OCI-LY7 (cell line): ENCODE measurements at regions not wholly inside any gene's neighbourhood (a gene's known extent, or its start where the extent isn't known, plus 50 kb on each side); places are given as distances from the start of the nearest gene placed in this dataset.

Experiments
- BruUV-seq: library from RNA; stranded (reverse); fragments of 400-500 nt; replicated peaks from 2 replicates; lab custom pipeline; 2021; lab: Mats Ljungman, UMichigan
- CTCF ChIA-PET: fragments of 300-600 bp; sonication (Branson Sonifier 250); formaldehyde crosslinking; loops from one replicate; lab custom pipeline; 2022; ENCODE audit warnings: antibody characterized with exemption; ENCODE audit not compliant: unreplicated experiment; lab: Charles Lee
- POLR2A ChIA-PET: fragments of 300-600 bp; sonication (Branson Sonifier 250); formaldehyde crosslinking; loops from one replicate; lab custom pipeline; 2022; ENCODE audit warnings: antibody characterized with exemption; lab: Charles Lee
- DNase-seq: peaks from one replicate; pipeline ENCODE4 v3.0.0-alpha.2; 2015; ENCODE audit warnings: low spot score
- H2AFZ ChIP-seq: fragments of 200-600 bp; sonication (generic), shearing (Covaris generic); 2 replicates; pipeline ENCODE4 v1.6.1; 2014; ENCODE audit warnings: mild to moderate bottlenecking, antibody characterized with exemption, low read length, moderate library complexity
- H3K27ac ChIP-seq: fragments of 200-600 bp; sonication (generic); 2 replicates; pipeline ENCODE4 v1.5.1; 2014; ENCODE audit warnings: mixed run types, low read depth, mild to moderate bottlenecking, moderate library complexity, low read length, inconsistent platforms; ENCODE audit not compliant: poor library complexity, severe bottlenecking
- H3K36me3 ChIP-seq: fragments of 200-600 bp; sonication (generic); 2 replicates; pipeline ENCODE4 v1.6.1; 2014; ENCODE audit warnings: mild to moderate bottlenecking, antibody characterized with exemption, low read length, moderate library complexity, mixed read lengths; ENCODE audit not compliant: insufficient read depth
- H3K4me1 ChIP-seq: fragments of 200-600 bp; sonication (generic); 2 replicates; pipeline ENCODE4 v1.5.1; 2014; ENCODE audit warnings: mild to moderate bottlenecking, low read length; ENCODE audit not compliant: insufficient read depth, poor library complexity, severe bottlenecking
- H3K4me2 ChIP-seq: fragments of 200-600 bp; sonication (generic); 2 replicates; pipeline ENCODE4 v1.6.1; 2014; ENCODE audit warnings: mild to moderate bottlenecking, low read length
- H3K4me3 ChIP-seq: fragments of 200-600 bp; sonication (generic); 2 replicates; pipeline ENCODE4 v1.5.1; 2014; ENCODE audit warnings: mild to moderate bottlenecking, low read depth, low read length; ENCODE audit not compliant: poor library complexity, severe bottlenecking
- H3K79me2 ChIP-seq: fragments of 200-600 bp; sonication (generic); 2 replicates; pipeline ENCODE4 v1.6.1; 2016; ENCODE audit warnings: low read depth, mild to moderate bottlenecking, low read length, moderate library complexity, mixed read lengths; ENCODE audit not compliant: insufficient read depth
- H3K9me2 ChIP-seq: fragments of 200-600 bp; sonication (generic); 2 replicates; pipeline ENCODE4 v1.6.1; 2016; ENCODE audit warnings: mild to moderate bottlenecking, low read length, mixed read lengths; ENCODE audit not compliant: insufficient read depth
- H3K9me3 ChIP-seq: fragments of 200-600 bp; sonication (generic); 2 replicates; pipeline ENCODE4 v1.6.1; 2014; ENCODE audit warnings: mild to moderate bottlenecking, mixed run types, low read length, mixed read lengths
- H4K20me1 ChIP-seq: fragments of 200-600 bp; sonication (generic); 2 replicates; pipeline ENCODE4 v1.6.1; 2014; ENCODE audit warnings: mild to moderate bottlenecking, antibody characterized with exemption, low read length, moderate library complexity, mixed read lengths; ENCODE audit not compliant: insufficient read depth
- CTCF ChIP-seq: fragments of 200-600 bp; sonication (generic); conservative IDR thresholded peaks from 2 replicates; pipeline ENCODE4 v1.5.1; 2014; ENCODE audit warnings: mild to moderate bottlenecking, antibody characterized with exemption, low read length, moderate library complexity, mixed read lengths
- EZH2phosphoT487 ChIP-seq: fragments of 200-600 bp; sonication (generic); IDR thresholded peaks from 2 replicates; pipeline ENCODE4 v1.6.1; 2018; ENCODE audit warnings: low read depth, borderline replicate concordance, mild to moderate bottlenecking, mixed run types, antibody characterized with exemption, low read length, moderate library complexity, mixed read lengths
- intact Hi-C: fragments of 100-400 bp; cut with micrococcal nuclease; formaldehyde crosslinking; loops from one replicate; pipeline ENCODE4 v1.10.0; 2022; ENCODE audit not compliant: unreplicated experiment

- intact Hi-C loops = no loop called here
- BruUV-seq = no TSS peak
- DNase-seq = no peak
- ChIA-PET POLR2A (no interaction called here), CTCF (no interaction called here)
- Histone ChIP-seq H3K27ac (no peak overlapping the region), H3K4me2 (no peak overlapping the region), H3K4me3 (no peak overlapping the region), H3K9me3 (no peaks in the 10 kb centered on the region), H3K79me2 (no peaks in the 10 kb centered on the region), H3K9me2 (no peaks in the 10 kb centered on the region), H3K36me3 (no peaks in the 10 kb centered on the region), H4K20me1 (no peaks in the 10 kb centered on the region), H3K4me1 (peaks cover 3% of the 10 kb centered on the region), H2AFZ (no peak overlapping the region)
- TF ChIP-seq EZH2phosphoT487 = no peak
- no peak for TF ChIP-seq CTCF
Measured at GRCh38 chr1:121443001-121443540, 258.3 kb downstream of the SRGAP2C start.

GRCh38 chr1:121444096-121444495 lies 259.3 kb downstream of the SRGAP2C start:
- TF ChIP-seq EZH2phosphoT487 (no peak), CTCF (no peak)
- Histone ChIP-seq H3K4me3 (no peak overlapping the region), H3K79me2 (no peaks in the 10 kb centered on the region), H3K27ac (no peak overlapping the region), H3K36me3 (no peaks in the 10 kb centered on the region), H4K20me1 (no peaks in the 10 kb centered on the region), H3K4me1 (peaks cover 5% of the 10 kb centered on the region), H2AFZ (peak overlapping the region; percentile 3; the same call in 1 of the 2 replicates), H3K4me2 (no peak overlapping the region), H3K9me3 (no peaks in the 10 kb centered on the region), H3K9me2 (no peaks in the 10 kb centered on the region)
- BruUV-seq = no TSS peak
- POLR2A ChIA-PET = interaction anchor here (0.6 to 0.9 kb wide), 2 partner anchors 75 to 88 kb away, joined by 4 read pairs; no protein-coding TSS in a partner anchor
- no peak for DNase-seq
- intact Hi-C loops = no loop called here
- CTCF ChIA-PET = no interaction called here

GRCh38 chr1:121445679-121446078 lies 260.9 kb downstream of the SRGAP2C start:
- BruUV-seq = no TSS peak
- TF ChIP-seq EZH2phosphoT487 (no peak), CTCF (no peak)

More at GRCh38 chr1:121445679-121446078, 260.9 kb downstream of the SRGAP2C start:
- CTCF ChIA-PET = no interaction called here
- H3K27ac ChIP-seq = no peak overlapping the region
- no peaks in the 10 kb centered on the region for H3K79me2 ChIP-seq
- H2AFZ ChIP-seq = no peak overlapping the region
- no peaks in the 10 kb centered on the region for H3K9me2 ChIP-seq
- intact Hi-C loops = no loop called here
- H3K36me3 ChIP-seq = no peaks in the 10 kb centered on the region
- POLR2A ChIA-PET = interaction anchor here (0.7 to 1.5 kb wide), 4 partner anchors 15 to 109 kb away, joined by 3 to 7 read pairs (median 4); no protein-coding TSS in a partner anchor
- peaks cover 5% of the 10 kb centered on the region for H3K4me1 ChIP-seq
- H3K9me3 ChIP-seq = no peaks in the 10 kb centered on the region
- no peak for DNase-seq
- H3K4me3 ChIP-seq = no peak overlapping the region
- H4K20me1 ChIP-seq = no peaks in the 10 kb centered on the region
- no peak overlapping the region for H3K4me2 ChIP-seq
